ENCODE measurements at regions not wholly inside any gene's neighbourhood (a gene's known extent, or its start where the extent isn't known, plus 50 kb on each side); places are given as distances from the start of the nearest gene placed in this dataset.

DNA sequence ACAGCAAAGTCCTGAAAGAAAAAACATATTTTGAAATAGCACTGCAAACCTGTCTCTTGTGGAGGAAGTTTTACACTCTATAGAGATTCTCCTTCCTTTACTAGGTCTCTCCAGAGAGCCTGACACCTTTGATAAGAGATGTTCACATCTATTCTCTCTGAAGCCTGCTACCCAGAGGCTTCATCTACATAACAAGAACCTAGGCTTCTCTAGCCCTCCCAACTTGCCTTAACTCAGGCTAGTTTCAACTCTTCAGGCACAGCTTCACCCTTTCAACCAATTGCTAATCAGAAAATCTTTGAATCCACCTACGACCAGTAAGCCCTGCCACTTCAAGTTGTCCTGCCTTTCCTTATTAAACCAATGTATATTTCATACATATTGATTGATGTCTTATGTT, 60.6 kb downstream of the IFNG start (continued):
- no peak for TF ChIP-seq ZNF513 (tag by site-specific recombination; IDR thresholded peaks at IDR 0.05)

DNA sequence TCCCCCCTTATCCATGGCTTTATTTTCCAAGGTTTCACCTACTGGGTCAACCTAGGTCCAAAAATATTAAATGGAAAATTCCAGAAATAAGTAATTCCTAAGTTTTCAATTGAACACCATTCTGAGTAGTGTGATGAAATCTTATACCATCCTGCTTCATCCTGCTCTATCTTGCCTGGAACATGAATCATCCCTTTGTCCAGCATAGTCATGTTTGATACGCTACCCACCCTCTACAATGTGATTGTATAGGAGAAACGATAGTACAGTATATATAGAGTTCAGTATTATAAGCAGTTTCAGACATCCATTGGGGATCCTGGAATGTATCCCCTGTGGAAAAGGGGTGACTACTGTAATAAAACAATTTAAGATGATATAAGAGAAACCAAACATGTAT, 62.2 kb downstream of the IFNG start:
- no peaks in the 10 kb centered on the region for H3K9me3 ChIP-seq (ENCODE audit: control insufficient read depth, insufficient read depth, low read depth, low read length)
- no peak overlapping the region for H3K4me3 ChIP-seq (ENCODE audit: low read depth, low read length)
- ChIA-PET POLR2A (no interaction called here), CTCF (no interaction called here)
- H3K36me3 ChIP-seq (ENCODE audit: control insufficient read depth in 2 of 2, insufficient read depth in 1 of 2, low read length in 2 of 2), result no peaks in the 10 kb centered on the region
- no peak overlapping the region for H3K27ac ChIP-seq (ENCODE audit: extremely low read depth, low read depth, low read length)
- peaks cover 4% of the 10 kb centered on the region; the same call in 1 of the 2 replicates for H3K4me1 ChIP-seq (ENCODE audit: control insufficient read depth, insufficient read depth, low read length)
- TF ChIP-seq ZNF623 (tag by site-specific recombination; IDR thresholded peaks at IDR 0.05) (no peak), ZNF146 (tag by site-specific recombination; IDR thresholded peaks at IDR 0.05) (no peak), MEIS1 (CRISPR knock-in tag; IDR thresholded peaks at IDR 0.05; ENCODE audit: borderline replicate concordance) (no peak), ZXDB (tag by site-specific recombination; IDR thresholded peaks at IDR 0.05) (no peak), GLI2 (tag by site-specific recombination; IDR thresholded peaks at IDR 0.05; ENCODE audit: borderline replicate concordance, low read depth) (no peak), ZNF514 (tag by site-specific recombination; IDR thresholded peaks at IDR 0.05) (no peak), PRDM2 (tag by site-specific recombination; IDR thresholded peaks at IDR 0.05; ENCODE audit: borderline replicate concordance) (no peak), ZNF501 (tag by site-specific recombination; IDR thresholded peaks at IDR 0.05) (no peak), ZNF580 (tag by site-specific recombination; IDR thresholded peaks at IDR 0.05) (no peak), ZBTB48 (tag by site-specific recombination; IDR thresholded peaks at IDR 0.05) (no peak), ZNF626 (tag by site-specific recombination; IDR thresholded peaks at IDR 0.05) (no peak), ZNF239 (tag by site-specific recombination; IDR thresholded peaks at IDR 0.05) (no peak), ZNF473 (tag by site-specific recombination; IDR thresholded peaks at IDR 0.05) (no peak), HIC1 (tag by site-specific recombination; IDR thresholded peaks at IDR 0.05) (no peak), ZNF488 (tag by site-specific recombination; IDR thresholded peaks at IDR 0.05) (no peak)
- TF ChIP-seq, protein P1, sequence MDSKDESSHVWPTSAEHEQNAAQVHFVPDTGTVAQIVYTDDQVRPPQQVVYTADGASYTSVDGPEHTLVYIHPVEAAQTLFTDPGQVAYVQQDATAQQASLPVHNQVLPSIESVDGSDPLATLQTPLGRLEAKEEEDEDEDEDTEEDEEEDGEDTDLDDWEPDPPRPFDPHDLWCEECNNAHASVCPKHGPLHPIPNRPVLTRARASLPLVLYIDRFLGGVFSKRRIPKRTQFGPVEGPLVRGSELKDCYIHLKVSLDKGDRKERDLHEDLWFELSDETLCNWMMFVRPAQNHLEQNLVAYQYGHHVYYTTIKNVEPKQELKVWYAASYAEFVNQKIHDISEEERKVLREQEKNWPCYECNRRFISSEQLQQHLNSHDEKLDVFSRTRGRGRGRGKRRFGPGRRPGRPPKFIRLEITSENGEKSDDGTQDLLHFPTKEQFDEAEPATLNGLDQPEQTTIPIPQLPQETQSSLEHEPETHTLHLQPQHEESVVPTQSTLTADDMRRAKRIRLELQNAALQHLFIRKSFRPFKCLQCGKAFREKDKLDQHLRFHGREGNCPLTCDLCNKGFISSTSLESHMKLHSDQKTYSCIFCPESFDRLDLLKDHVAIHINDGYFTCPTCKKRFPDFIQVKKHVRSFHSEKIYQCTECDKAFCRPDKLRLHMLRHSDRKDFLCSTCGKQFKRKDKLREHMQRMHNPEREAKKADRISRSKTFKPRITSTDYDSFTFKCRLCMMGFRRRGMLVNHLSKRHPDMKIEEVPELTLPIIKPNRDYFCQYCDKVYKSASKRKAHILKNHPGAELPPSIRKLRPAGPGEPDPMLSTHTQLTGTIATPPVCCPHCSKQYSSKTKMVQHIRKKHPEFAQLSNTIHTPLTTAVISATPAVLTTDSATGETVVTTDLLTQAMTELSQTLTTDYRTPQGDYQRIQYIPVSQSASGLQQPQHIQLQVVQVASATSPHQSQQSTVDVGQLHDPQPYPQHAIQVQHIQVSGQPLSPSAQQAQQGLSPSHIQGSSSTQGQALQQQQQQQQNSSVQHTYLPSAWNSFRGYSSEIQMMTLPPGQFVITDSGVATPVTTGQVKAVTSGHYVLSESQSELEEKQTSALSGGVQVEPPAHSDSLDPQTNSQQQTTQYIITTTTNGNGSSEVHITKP (tag by site-specific recombination; IDR thresholded peaks at IDR 0.05), result no peak

All from HEK293 (cell line).